Stimulated activated naive B cell treated with anti-CD40 and anti-IgM and Interleukin-4, amounts not matched to agents 10 μg/mL and 1 μg/mL and 100 μg/mL, for 72 hours (primary cell): ENCODE measurements at regions not wholly inside any gene's neighbourhood (a gene's known extent, or its start where the extent isn't known, plus 50 kb on each side); places are given as distances from the start of the nearest gene placed in this dataset.
A peak's percentile ranks its signal among the peaks of the same experiment; 100 is the strongest.

Source experiments
- ATAC-seq, 2 donors: fragments of 150-1000 bp; cut with Tn5 transposase; replicated peaks; 2 replicates each; pipeline ENCODE4 v1.10.0; 2021; ENCODE audit warnings: moderate library complexity in 1 of 2
- DNase-seq: peaks from one replicate; pipeline ENCODE4 v3.0.0; 2021
- H3K27ac Mint-ChIP-seq: one replicate; pipeline ENCODE4 v1.8.0; 2022; ENCODE audit warnings: mild to moderate bottlenecking, mixed read lengths
- H3K27me3 Mint-ChIP-seq, 2 donors: one replicate each; pipeline ENCODE4 v1.8.0; 2022; ENCODE audit warnings: mixed read lengths in 2 of 2
- H3K36me3 Mint-ChIP-seq, 2 donors: one replicate each; pipeline ENCODE4 v1.8.0; 2022; ENCODE audit warnings: mixed read lengths in 2 of 2, mild to moderate bottlenecking in 1 of 2
- H3K4me1 Mint-ChIP-seq, 2 donors: one replicate each; pipeline ENCODE4 v1.8.0; 2022; ENCODE audit warnings: mixed read lengths in 2 of 2, mild to moderate bottlenecking in 1 of 2
- H3K4me3 Mint-ChIP-seq, 2 donors: one replicate each; pipeline ENCODE4 v1.8.0; 2022; ENCODE audit warnings: mild to moderate bottlenecking in 2 of 2, mixed read lengths in 2 of 2, moderate library complexity in 1 of 2
- H3K9me3 Mint-ChIP-seq, 2 donors: one replicate each; pipeline ENCODE4 v1.8.0; 2022; ENCODE audit warnings: mixed read lengths in 2 of 2, mild to moderate bottlenecking in 1 of 2

DNA sequence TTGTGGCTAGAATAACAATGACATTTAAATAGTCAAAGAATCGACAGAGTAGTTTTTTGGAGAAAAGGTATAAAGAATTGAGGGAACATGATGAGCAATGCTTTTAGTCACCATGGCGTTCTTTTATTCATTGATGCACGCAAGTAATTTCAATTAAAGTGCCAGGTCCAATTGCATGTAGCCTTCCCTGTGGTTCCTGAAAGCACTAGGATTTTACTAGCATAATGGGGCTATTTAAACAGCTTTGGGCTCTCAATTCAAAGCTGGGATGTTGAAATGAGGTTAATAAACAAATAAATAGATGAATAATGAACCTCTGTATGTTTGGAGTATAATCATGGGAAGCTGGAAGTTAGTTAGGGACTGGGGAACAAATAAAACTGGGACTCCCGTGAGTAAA lies 121.2 kb upstream of the GAP43 start:
- Mint-ChIP-seq H3K27me3 (peaks cover 0 to 7% of the 10 kb centered on the region in 2 donors), H3K9me3 (peaks cover 5 to 9% of the 10 kb centered on the region in 2 donors), H3K27ac (no peak overlapping the region), H3K4me3 (no peak overlapping the region), H3K4me1 (no peaks in the 10 kb centered on the region), H3K36me3 (no peaks in the 10 kb centered on the region)
- ATAC-seq (no peak), DNase-seq (no peak)

DNA sequence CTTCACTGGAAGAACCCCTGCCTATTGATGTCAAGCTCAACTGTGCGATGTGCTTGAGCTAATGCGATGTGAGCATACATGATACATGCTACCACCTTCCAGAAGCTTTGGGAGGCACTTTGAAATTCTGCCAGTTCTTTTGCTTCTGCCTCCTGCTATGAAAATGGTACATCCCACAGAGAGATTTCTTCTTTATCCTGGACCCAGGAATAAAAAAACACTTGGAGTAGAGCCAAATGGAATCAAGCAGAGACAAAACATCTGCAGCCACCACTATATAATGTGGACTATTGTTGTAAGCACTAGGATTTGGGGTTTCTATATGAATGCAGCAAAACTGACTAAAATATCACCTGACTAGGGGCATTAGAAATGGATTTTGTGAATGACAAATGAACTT lies 119.9 kb upstream of the GAP43 start:
- H3K27ac Mint-ChIP-seq = no peak overlapping the region
- DNase-seq = no peak
- no peak for ATAC-seq
- H3K36me3 Mint-ChIP-seq = no peaks in the 10 kb centered on the region
- H3K27me3 Mint-ChIP-seq = peaks cover 0 to 7% of the 10 kb centered on the region in 2 donors
- H3K4me3 Mint-ChIP-seq = no peak overlapping the region
- no peaks in the 10 kb centered on the region for H3K4me1 Mint-ChIP-seq
- H3K9me3 Mint-ChIP-seq = peaks cover 5 to 9% of the 10 kb centered on the region in 2 donors

DNA sequence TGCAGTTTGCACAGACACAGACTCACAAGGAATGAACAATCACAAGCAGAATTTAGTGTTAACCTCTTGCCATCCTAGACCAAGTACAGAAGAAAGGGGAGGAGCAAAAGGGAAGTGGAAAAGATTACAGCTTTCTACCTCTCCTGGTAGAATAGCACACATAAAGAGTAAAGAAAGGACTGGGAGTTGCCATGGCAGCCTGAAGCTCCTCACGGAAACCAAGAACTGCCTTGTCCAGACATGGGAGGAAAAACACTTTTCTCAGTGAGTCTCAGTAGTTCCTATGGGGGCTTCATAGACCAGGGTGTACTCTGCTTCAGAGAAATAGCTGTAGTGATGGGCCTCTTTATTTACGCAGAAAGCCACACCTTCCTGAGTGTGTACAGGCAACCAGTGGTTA lies 114.7 kb upstream of the GAP43 start:
- H3K9me3 Mint-ChIP-seq = peaks cover 5 to 9% of the 10 kb centered on the region in 2 donors
- no peak for ATAC-seq
- no peak overlapping the region for H3K27ac Mint-ChIP-seq
- H3K4me3 Mint-ChIP-seq = no peak overlapping the region
- no peak for DNase-seq
- H3K36me3 Mint-ChIP-seq = no peaks in the 10 kb centered on the region
- peaks cover 18 to 21% of the 10 kb centered on the region in 2 donors for H3K4me1 Mint-ChIP-seq
- peaks cover 34 to 43% of the 10 kb centered on the region in 2 donors for H3K27me3 Mint-ChIP-seq

DNA sequence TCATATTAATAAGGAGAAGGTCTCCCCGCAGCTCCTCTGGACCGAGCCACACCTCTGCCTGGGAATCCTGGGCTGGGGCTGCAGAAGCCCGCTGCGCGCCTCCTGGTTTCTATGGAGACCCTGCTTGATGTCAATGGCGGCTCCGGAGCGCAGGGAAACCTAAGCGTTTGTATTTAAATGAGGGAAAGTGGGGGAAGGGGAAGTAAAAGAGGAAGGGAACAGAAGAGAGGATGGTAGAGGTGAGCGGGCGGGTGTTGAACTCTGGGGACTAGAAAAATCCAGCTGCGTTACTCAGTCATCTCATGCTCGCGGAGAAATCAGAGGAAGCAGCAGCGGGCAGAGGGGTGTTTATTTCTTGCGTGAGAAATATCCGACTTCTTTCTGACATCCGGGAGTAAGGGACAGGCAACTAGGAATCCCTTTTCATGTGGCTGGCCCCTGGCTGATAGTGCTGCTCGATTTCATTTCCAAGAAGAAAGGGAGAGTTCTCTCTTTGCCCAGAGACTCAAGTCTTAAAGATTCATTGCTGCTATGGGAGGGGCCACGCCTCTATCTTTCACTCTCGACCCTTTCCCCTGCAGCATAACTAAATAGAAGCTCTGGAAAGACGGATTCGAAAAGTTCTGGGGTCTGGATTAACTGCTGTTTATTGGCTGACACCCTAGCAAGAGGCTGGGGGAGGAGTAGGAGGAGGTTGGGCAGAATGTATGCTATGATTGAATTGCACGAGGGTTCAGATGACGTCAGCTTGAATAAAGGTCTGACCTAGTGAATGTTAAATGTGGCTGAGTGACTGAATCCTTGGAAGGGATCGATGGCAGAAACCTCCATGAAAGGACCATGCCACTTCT lies 110.5 kb upstream of the GAP43 start:
- Mint-ChIP-seq H3K27ac (peak overlapping the region; percentile 47), H3K27me3 (peaks cover 57 to 59% of the 10 kb centered on the region in 2 donors)
- no peak for DNase-seq

DNA sequence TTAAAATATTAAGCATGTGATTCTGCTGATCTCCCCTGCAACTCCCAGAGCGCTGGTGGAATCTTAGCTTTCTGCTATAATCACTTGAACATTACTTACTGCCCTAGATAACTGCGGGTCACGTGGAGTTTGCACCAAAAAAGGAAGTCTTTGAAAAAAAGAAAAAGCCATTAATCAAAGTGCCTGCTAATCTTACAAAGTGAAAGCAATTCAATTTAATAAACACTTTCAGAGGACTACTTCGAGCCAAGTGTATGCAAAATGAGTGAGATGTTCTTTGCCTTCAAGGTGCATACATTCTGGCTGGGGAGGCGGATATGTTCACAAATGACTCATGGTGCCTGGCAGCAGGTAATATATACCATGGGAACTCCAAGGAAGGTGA lies 109.9 kb upstream of the GAP43 start:
- H3K4me3 Mint-ChIP-seq = peak overlapping the region; percentile 75 to 85
- ATAC-seq (peak in 1 of 2 donors; percentile 9), DNase-seq (no peak)
- peaks cover 19 to 29% of the 10 kb centered on the region in 2 donors for H3K4me1 Mint-ChIP-seq
- H3K27me3 Mint-ChIP-seq = peaks cover 57 to 62% of the 10 kb centered on the region in 2 donors
- no peaks in the 10 kb centered on the region for H3K9me3 Mint-ChIP-seq
- H3K36me3 Mint-ChIP-seq = no peaks in the 10 kb centered on the region
- no peak overlapping the region for H3K27ac Mint-ChIP-seq

More for the DNA sequence above, 110.5 kb upstream of the GAP43 start:
- H3K4me1 Mint-ChIP-seq = peaks cover 19 to 29% of the 10 kb centered on the region in 2 donors
- no peaks in the 10 kb centered on the region for H3K9me3 Mint-ChIP-seq
- peak; percentile 73 to 77 for ATAC-seq
- H3K36me3 Mint-ChIP-seq = no peaks in the 10 kb centered on the region
- H3K4me3 Mint-ChIP-seq = peak overlapping the region; percentile 75 to 85

DNA sequence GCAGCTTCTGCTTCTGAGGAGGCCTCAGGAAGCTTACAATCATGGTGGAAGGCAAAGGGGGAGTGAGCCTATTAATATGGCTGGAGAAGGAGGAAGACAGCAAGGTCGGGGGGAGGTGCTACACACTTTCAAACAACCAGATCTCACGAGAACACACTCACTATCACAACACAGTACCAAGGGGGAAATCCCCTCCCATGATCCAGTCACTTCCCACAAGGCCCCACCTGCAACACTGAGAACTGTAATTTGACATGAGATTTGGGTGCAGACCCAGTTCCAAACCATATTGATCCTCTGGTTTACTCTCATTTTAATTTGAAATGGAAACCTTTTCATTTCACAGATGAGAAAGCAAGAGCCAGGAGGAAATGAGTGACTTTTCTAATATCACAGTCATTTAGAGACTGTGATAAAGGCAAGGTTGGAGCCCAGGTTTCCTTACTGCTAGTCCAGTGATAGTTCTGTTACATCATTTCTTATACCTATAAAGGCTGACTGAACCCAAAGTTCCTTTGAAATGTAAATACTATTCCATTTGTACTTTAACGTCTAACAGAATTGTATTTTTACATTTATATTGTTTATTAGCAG lies 105.8 kb upstream of the GAP43 start:
- Mint-ChIP-seq H3K4me1 (peaks cover 11 to 18% of the 10 kb centered on the region in 2 donors), H3K9me3 (no peaks in the 10 kb centered on the region), H3K36me3 (no peaks in the 10 kb centered on the region), H3K27ac (no peak overlapping the region), H3K27me3 (peaks cover 32 to 45% of the 10 kb centered on the region in 2 donors), H3K4me3 (no peak overlapping the region)
- ATAC-seq (peak; percentile 45 to 49), DNase-seq (no peak)

DNA sequence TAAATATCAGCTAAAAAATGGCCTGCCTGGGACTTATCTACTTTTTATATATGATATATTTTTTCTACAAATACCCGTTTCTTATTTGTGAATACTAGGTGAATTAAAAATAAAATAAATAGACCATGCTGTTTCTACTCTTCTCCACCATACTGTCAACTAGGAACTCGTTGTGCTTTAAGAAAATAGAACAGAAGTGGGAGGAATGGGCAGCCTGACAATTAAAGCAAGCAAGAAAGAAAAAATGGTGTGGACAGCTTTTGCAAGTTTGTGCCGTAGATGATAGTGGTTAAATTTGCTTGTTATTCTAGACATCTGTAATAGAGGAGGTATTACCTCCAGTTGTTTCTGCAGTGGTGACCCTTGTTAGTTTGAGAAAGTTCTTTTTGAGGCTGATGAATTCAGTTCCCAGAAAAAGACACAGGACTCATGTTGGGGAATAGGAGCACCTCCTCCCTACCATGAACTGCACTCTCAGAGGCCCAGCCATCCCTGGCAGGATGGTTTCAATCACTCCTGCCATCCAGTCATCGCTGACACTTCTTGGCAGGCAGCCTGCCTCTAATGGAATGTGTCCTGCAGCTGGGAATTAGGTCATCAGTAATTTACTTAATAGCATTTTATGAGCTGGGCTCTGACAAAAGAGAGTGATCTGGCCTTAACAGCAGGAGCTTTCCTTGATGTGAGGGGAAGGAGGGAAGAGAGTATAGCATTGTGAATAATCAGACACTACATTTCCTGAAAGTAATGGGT lies 105.0 kb upstream of the GAP43 start:
- DNase-seq = no peak
- no peak overlapping the region for H3K4me3 Mint-ChIP-seq
- no peak overlapping the region for H3K27ac Mint-ChIP-seq
- no peaks in the 10 kb centered on the region for H3K9me3 Mint-ChIP-seq
- peaks cover 4 to 11% of the 10 kb centered on the region in 2 donors for H3K4me1 Mint-ChIP-seq
- ATAC-seq = no peak
- no peaks in the 10 kb centered on the region for H3K36me3 Mint-ChIP-seq
- peaks cover 24 to 38% of the 10 kb centered on the region in 2 donors for H3K27me3 Mint-ChIP-seq

DNA sequence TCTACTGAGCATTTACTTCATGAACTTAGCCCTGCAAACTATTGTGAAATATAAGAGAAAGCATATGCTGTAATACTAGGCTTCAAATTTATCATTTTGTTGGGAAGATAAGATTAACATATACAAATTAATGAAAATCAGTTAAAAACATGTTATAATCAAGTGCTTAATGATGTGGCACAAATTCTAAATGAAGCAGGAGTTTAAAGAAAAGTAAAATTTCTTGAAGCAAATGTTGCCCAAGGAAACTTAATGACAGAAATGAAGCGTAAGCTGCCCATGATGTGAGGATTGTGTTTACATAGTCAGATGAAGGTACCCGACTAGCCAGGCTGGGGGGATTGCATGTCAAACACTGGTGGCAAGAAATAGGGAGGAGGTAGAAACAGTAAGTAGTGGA lies 103.1 kb upstream of the GAP43 start:
- peaks cover 7 to 24% of the 10 kb centered on the region in 2 donors for H3K27me3 Mint-ChIP-seq
- H3K36me3 Mint-ChIP-seq = no peaks in the 10 kb centered on the region
- H3K4me3 Mint-ChIP-seq = no peak overlapping the region

DNA sequence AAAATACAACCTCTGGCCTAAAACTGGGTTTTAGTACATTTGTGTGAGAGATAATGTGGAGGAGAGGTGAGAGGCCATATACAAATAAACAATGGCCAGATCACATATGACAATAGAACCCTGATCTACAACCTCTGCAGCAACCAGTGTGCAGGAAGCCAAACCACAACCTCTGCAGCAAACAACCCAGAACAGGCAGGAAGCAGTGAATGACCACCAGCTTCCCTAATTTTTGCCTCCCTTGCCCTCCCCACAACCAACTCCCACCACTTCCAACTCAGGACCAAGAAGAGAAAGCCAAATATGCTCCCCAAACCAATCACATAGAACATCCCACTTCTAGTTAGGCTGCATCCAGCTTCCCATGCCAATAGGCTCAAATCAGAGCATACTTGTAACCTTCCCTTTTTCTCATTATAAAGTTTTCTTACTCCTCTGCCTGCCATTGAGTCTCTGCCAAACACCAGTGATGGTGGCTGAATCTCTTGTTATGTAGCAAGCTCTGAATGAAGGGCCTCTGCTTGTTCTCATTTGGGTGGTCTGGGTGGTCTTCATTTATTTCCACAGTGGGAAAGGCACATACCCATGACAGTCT lies 102.6 kb upstream of the GAP43 start:
- H3K27ac Mint-ChIP-seq = no peak overlapping the region

More for the DNA sequence above, 103.1 kb upstream of the GAP43 start:
- Mint-ChIP-seq H3K4me1 (peaks cover 0 to 5% of the 10 kb centered on the region in 2 donors), H3K27ac (no peak overlapping the region), H3K9me3 (peaks cover 0 to 2% of the 10 kb centered on the region in 2 donors)
- DNase-seq = no peak
- no peak for ATAC-seq

DNA sequence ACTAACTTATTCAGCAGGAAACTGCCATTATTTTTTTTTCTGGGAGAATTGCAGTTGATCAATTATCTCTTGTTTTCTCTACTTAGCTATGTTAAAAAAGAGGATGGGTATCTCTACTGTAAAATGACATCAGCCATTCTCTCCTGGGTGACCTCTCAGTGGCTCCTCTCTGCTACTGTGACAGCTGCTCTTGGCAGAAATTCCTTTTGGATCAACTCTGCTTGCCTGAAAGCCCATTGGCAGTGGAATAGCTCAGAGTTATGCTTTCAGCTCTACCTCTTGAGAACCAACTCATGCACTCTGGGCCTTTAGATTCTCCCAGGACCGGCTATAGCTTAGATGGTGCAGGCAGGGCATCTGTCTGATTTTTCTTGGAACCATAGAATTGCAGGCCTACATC lies 99.9 kb upstream of the GAP43 start:
- H3K4me1 Mint-ChIP-seq = no peaks in the 10 kb centered on the region
- peaks cover 5 to 7% of the 10 kb centered on the region in 2 donors for H3K27me3 Mint-ChIP-seq
- DNase-seq (no peak), ATAC-seq (no peak)
- H3K27ac Mint-ChIP-seq = no peak overlapping the region
- no peaks in the 10 kb centered on the region for H3K36me3 Mint-ChIP-seq
- no peak overlapping the region for H3K4me3 Mint-ChIP-seq
- H3K9me3 Mint-ChIP-seq = peaks cover 3 to 5% of the 10 kb centered on the region in 2 donors

More for the DNA sequence above, 102.6 kb upstream of the GAP43 start:
- H3K27me3 Mint-ChIP-seq = peaks cover 5 to 19% of the 10 kb centered on the region in 2 donors
- peaks cover 0 to 2% of the 10 kb centered on the region in 2 donors for H3K9me3 Mint-ChIP-seq
- H3K4me3 Mint-ChIP-seq = no peak overlapping the region
- no peak for DNase-seq
- ATAC-seq = no peak
- no peaks in the 10 kb centered on the region for H3K36me3 Mint-ChIP-seq
- H3K4me1 Mint-ChIP-seq = peaks cover 0 to 5% of the 10 kb centered on the region in 2 donors

DNA sequence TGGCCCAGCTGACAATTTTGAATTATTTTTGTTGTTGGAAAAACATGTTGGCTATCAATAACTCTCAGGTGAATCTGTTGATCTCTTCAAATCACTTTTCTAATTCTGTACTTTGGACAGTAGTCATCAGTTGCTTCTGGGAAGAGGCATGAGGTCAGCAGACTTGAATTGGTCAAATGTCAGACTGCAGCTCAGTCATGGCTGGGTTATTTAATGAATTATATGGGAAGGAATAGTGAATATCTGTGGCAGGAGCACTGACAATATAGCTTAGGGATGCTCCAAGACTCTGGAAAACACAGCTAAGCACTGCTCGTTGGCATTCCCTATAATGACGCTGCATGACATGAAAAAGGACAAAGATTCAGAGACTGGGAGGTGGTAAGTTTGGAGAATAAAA lies 98.8 kb upstream of the GAP43 start:
- DNase-seq (no peak), ATAC-seq (peak in 1 of 2 donors; percentile 16)
- no peaks in the 10 kb centered on the region for H3K4me1 Mint-ChIP-seq
- peaks cover 4 to 10% of the 10 kb centered on the region in 2 donors for H3K27me3 Mint-ChIP-seq
- no peaks in the 10 kb centered on the region for H3K36me3 Mint-ChIP-seq
- no peak overlapping the region for H3K4me3 Mint-ChIP-seq
- peaks cover 3 to 5% of the 10 kb centered on the region in 2 donors for H3K9me3 Mint-ChIP-seq
- H3K27ac Mint-ChIP-seq = no peak overlapping the region

DNA sequence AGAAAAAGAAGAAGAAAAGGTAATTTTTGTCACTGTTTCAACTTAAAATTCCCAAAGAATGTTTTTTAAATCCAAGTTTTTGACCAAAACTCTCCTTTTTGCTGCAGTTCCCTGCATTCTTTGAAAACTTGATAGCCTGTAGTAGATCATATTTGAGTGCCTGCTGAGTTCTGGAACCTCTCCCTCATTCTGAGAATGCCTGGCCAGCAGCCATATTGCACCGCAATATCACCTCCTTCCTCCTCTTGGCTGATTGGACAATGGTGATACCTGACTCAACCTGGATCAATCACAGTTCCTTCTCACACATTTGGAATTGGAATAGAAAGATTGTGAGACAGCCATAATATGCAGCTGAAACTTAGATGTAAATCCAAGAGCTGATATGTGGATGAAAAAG lies 97.6 kb upstream of the GAP43 start:
- ATAC-seq = no peak
- no peak overlapping the region for H3K27ac Mint-ChIP-seq
- no peak overlapping the region for H3K4me3 Mint-ChIP-seq
- peaks cover 0 to 14% of the 10 kb centered on the region in 2 donors for H3K27me3 Mint-ChIP-seq
- DNase-seq = no peak
- H3K4me1 Mint-ChIP-seq = no peaks in the 10 kb centered on the region
- H3K9me3 Mint-ChIP-seq = peaks cover 3 to 7% of the 10 kb centered on the region in 2 donors
- no peaks in the 10 kb centered on the region for H3K36me3 Mint-ChIP-seq

DNA sequence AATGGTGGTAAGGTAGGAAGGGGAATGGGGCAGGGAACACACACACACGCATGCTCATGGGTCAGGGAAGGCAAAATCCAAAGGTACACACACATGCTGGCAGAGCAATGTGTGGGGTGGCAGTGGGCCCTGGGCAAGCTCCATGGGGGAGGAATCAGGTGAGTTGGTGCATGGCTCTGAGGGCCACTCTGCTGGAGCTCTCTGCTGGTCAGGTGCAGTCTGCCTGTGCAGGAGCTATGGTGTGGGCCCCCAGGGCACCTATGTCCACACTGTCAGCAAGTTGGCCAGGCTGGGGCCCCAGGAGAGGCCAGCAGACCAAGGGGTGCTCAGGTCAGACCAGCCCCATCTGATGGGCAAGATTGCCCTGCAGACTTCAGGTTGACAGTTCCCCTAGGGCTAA lies 90.1 kb upstream of the GAP43 start:
- Mint-ChIP-seq H3K36me3 (no peaks in the 10 kb centered on the region), H3K9me3 (peaks cover 2 to 5% of the 10 kb centered on the region in 2 donors), H3K27ac (no peak overlapping the region), H3K4me1 (no peaks in the 10 kb centered on the region), H3K27me3 (peaks cover 14 to 32% of the 10 kb centered on the region in 2 donors), H3K4me3 (no peak overlapping the region)
- ATAC-seq = no peak
- DNase-seq = no peak

DNA sequence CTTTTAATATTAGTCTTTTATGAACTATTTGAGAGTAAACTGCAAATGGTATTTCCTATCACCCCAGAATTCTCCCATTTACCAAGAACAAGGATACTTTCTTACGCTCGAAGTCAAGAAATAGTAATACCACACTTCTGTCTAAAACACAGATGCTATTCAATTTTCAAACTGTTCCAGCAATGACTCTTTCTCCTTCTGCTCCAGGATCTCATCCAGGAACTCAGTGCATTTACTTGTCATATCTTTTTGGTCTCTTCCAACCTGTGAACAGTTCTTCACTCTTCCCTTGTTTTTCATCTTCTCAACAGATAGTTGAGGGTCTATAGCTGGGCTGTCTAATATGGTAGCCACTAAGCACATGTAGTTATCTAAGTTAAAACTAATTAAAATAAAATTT lies 87.1 kb upstream of the GAP43 start:
- peaks cover 14 to 18% of the 10 kb centered on the region in 2 donors for H3K27me3 Mint-ChIP-seq
- H3K4me3 Mint-ChIP-seq = no peak overlapping the region
- DNase-seq (no peak), ATAC-seq (no peak)
- H3K27ac Mint-ChIP-seq = no peak overlapping the region
- H3K36me3 Mint-ChIP-seq = no peaks in the 10 kb centered on the region
- H3K4me1 Mint-ChIP-seq = no peaks in the 10 kb centered on the region
- peaks cover 0 to 5% of the 10 kb centered on the region in 2 donors for H3K9me3 Mint-ChIP-seq
